Nucleus accumbens (tissue), 56 donors: ENCODE measurements at regions not wholly inside any gene's neighbourhood (a gene's known extent, or its start where the extent isn't known, plus 50 kb on each side); places are given as distances from the start of the nearest gene placed in this dataset.

Experiments used
- DNase-seq, 56 donors: peaks; one replicate each; lab custom pipeline; 2025; lab: John Stamatoyannopoulos, UW

DNA sequence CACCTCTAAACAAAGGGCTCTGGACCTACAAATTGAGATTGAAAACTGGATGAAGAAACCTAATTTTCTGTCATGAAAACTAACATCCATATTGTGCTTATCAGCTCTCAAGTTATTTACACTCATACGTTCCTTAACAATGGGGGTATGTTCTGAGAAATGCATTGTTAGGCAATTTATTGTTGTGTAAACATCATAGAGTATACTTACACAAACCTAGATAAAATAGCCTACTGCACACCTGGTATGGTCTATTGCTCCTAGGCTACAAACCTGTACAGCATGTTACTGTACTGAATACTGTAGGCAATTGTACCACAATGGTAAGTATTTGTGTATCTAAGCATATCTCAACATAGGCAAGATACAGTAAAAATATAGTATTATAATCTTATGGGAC is 191.4 kb downstream of the TM2D1 start:
- DNase-seq: no peak

DNA sequence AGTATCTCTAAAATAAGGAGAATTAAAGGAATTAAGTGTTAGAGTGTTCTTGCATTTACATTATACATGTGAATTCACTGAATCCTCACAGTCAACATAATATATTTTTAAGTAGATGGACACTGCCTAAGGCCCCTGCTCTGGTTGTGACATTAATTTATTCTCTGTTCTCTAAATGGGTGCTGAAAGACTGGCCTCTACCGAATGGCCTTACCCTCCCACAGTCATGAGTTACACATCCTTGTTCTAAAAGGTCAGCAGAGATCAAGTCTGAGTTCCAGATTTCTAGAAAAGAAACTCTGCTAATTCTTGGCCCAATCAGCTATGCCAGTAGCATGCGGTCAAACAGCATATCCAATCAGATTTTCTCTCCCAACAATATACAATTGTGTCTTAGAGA is 193.2 kb downstream of the TM2D1 start:
- DNase-seq: no peak

DNA sequence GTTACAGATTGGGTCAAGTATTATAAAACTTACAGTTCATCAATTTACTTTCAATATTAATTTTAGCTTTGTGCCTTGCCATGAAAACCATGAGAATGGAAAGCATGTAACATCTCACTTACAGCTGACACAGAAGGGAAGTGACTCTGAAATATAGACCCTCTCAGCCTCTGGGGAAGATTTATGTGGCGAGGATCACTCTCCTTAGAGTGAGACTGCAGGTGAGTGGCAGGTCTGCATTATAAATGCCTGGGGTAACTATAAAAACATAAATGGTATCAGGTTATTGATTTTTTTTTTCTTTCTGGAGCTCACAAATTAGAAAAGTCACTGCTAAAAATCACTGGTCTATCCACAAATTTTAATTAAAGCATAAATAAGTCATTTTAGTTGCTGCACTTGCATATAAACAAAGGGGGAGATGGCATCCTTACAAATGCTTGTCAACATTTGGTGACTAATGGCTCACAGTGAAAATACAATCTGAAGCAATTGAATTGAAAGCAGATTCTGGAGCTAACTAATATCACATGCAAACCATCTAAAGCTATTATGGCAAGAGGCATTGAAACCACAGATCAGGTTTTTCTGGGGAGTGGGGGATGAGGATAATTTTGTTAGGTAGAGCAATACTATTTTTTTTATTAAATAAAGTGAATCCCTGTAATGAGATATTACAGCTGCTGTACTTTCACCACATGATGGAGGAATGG is 200.9 kb downstream of the TM2D1 start:
- no peak for DNase-seq

DNA sequence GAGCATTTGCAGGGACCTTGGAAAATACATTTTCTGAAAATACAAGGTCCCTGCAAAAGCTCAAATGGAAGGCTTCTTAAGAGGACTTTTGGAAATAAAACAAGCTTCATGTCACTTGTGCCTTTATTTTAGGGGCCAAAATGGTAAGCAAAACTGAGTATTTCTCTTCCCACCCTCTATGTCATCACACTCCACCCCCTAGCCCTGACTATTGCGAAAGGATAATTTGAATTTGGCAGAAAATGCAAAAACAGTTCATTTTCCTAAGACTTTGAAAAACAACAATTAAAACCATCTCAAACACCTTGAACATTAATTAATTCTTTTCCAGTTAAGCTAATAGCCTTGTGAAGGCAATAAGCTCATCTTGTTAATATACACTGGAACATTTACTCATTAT is 201.7 kb downstream of the TM2D1 start:
- DNase-seq: no peak

DNA sequence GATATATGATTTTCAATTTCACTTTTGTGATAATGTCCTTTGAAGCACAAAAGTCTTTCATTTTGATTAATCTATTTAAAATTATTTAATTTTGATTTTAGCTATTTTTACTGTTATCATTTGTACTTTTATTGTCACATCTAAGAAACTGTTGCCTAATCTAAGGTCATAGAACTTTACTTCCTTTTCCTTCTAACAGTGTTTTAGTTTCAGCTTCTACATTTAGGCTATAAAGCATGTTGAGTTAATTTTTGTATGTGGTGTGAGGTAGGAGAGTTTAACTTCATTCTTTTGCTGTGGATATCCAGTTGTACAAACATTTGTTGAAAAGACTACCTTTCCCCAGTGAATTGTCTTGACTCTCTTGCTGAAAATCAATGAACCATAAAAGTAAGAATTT is 204.5 kb downstream of the TM2D1 start:
- no peak for DNase-seq

DNA sequence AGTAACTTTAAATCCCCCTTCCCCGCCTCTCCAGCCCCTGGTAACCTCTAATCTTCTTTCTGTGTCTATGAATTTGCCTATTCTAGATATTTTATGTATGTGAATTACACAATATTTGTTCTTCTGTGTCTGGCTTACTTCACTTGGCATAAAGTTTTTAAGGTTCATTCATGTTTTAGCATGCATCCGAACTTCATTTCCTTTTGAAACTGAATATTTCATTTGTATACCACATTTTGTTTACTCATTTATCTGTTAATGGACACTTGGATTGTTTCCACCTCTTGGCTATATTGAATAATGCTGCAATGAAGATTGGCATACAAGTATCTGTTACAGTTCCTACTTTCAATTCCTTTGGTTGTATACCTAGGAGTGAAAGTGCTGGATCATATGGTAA is 205.3 kb downstream of the TM2D1 start:
- DNase-seq: no peak

DNA sequence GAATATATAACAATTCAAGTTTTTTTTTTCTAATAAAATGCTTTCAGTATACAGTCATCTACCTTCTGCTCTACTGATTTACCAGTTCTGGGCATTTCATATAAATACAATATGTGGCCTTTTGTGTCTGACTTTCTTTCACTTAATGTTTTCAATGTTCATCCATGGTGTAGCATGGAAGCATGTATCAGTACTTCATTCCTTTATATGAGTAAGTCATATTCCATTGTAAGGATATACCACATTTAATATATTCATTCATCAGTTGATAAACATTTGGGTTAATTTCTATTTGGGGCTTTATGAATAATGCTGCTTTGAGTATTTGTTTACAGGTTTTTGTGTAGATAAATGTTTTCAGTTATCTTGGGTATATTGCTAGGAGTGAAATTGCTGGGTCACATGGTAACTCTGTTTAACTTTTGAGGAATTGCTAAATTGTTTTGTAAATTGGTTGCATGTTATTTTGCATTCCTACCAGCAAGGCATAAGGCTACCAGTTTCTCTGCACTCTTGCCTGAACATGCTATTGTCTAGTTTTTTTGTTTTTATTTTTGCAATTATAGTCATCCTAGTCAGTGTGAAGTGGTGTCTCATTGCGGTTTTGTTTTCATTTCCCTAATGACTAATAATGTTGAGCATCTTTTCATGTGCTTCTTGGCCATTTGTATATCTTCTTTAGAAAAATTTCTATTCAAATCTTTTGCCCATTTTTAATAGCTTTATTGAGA is 206.1 kb downstream of the TM2D1 start:
- no peak for DNase-seq

DNA sequence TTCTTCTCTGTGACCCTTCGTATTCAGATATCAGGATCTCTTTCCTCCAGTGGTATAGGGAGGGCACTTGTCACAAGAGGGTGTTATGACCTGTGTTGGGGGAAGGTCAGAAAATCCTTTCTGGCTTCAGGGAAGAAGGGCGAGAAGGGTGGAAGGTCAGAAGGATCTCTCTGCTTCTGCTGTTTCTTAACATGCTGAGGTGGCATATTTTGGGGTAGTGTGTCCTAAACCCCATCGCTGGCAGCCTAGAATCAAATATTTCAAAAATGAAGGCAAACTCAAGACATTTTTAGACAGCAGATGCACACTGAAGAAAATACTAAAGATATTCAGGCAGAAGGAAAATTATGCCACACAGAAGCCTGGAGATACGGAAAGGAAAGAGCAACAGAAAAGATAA is 207.6 kb downstream of the TM2D1 start:
- no peak for DNase-seq

DNA sequence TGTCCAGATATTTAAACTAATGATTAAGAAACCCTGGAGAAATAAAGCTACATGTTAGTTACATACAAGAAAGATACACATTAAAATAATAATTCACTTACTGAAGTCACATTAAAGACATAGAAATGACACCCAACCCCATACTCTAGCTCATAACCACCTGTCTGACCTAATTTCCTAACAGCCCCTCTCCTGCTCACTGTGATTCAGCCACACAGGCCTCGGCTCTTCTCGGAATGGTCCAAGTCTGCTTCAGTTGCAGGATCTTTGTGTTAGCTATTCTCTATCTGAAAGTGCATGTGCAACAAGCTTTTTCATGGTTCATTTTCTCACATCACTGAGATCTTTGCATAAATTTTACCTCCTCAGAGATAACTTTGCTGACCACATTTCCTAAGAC is 209.8 kb downstream of the TM2D1 start:
- DNase-seq: no peak
